HUES48 (cell line): ENCODE measurements at regions not wholly inside any gene's neighbourhood (a gene's known extent, or its start where the extent isn't known, plus 50 kb on each side); places are given as distances from the start of the nearest gene placed in this dataset.

Experiments used
- H3K27ac ChIP-seq: one replicate; pipeline ENCODE4 v1.7.0; 2013; ENCODE audit warnings: low read depth, low read length, inconsistent platforms
- H3K27me3 ChIP-seq: 2 replicates; pipeline ENCODE4 v1.6.1; 2013; ENCODE audit warnings: mild to moderate bottlenecking, low read length; ENCODE audit not compliant: control insufficient read depth, insufficient read depth
- H3K36me3 ChIP-seq: 2 replicates; pipeline ENCODE4 v1.6.1; 2013; ENCODE audit warnings: low read length; ENCODE audit not compliant: control insufficient read depth, insufficient read depth
- H3K4me1 ChIP-seq: 2 replicates; pipeline ENCODE4 v1.6.1; 2013; ENCODE audit warnings: mild to moderate bottlenecking, low read length; ENCODE audit not compliant: control insufficient read depth, insufficient read depth
- H3K4me3 ChIP-seq: 2 replicates; pipeline ENCODE4 v1.5.1; 2013; ENCODE audit warnings: mild to moderate bottlenecking, low read depth, low read length
- H3K9ac ChIP-seq: 2 replicates; pipeline ENCODE4 v1.6.1; 2013; ENCODE audit warnings: mild to moderate bottlenecking, low read depth, low read length, moderate library complexity
- H3K9me3 ChIP-seq: 2 replicates; pipeline ENCODE4 v1.6.1; 2013; ENCODE audit warnings: low read length; ENCODE audit not compliant: control insufficient read depth, insufficient read depth

DNA sequence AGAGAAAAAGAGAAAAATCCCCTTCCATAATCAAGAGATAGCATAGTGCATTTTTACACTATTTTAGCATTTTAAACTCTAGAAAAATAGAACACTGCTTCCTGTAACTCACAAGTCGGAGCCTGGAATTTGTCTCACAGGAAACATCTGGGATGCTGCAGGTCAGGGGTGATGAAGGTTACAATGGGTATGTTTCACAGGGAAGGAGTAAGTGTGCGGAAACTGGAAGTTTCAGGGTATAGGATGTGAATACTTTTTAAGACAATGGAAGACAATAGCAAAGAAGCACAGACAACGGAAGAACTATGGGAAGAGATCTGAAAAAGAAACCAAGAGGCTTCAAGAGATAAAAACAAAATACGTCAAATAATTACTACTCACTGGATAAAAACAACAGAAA is 361.0 kb upstream of the MARCKS start:
- Histone ChIP-seq H3K9me3 (no peaks in the 10 kb centered on the region), H3K27ac (no peak overlapping the region), H3K27me3 (no peaks in the 10 kb centered on the region), H3K9ac (no peak overlapping the region), H3K36me3 (no peaks in the 10 kb centered on the region), H3K4me3 (no peak overlapping the region), H3K4me1 (no peaks in the 10 kb centered on the region)

DNA sequence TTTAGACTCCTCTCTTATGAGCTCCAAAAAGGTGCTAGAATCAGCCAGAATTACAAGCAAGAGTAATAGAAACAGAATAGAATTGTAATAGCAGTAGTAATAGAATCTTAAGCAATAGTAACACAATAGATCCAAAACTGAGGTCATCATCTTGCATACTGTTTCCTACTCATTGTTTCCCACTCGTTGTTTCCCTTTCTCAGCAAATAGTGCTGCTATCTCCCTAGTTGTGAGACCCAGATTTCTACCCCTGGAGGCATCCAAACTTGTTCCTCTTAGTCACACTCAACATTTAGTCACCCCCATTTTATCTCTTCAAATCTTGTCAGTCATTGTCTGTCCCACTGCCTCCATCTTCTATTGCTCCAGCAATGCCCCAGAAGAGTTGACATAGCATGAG is 356.9 kb upstream of the MARCKS start:
- Histone ChIP-seq H3K4me3 (no peak overlapping the region), H3K9me3 (no peaks in the 10 kb centered on the region), H3K27ac (no peak overlapping the region), H3K4me1 (no peaks in the 10 kb centered on the region), H3K9ac (no peak overlapping the region), H3K27me3 (no peaks in the 10 kb centered on the region), H3K36me3 (no peaks in the 10 kb centered on the region)

DNA sequence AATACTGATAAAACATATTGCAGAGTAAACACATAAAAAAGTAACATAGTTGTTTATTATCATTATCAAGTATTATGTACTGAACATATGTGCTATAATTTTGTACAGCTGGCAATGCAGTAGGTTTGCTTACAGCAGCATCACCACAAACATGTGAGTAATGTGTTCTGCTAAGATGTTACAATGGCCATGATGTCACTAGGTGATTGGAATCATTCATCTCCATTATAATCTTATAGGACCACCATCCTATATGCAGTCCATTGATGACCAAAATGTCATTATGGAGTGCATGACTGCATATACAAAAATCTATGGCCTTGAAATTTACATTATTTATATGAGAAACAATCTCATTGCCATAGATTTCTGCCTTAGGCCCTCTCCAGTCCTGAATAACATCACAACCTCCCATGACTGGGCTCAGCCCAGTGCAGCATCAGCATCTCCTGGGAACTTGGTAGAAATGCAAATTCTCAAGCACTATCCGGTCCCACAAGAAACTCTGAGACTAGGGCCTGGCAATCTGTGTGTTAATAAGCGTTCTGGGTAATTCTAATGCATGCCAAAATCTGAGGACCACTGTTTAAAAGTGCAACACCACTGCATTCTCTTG is 352.0 kb upstream of the MARCKS start:
- H3K9me3 ChIP-seq: no peaks in the 10 kb centered on the region
- no peaks in the 10 kb centered on the region for H3K4me1 ChIP-seq
- no peaks in the 10 kb centered on the region for H3K36me3 ChIP-seq
- H3K27me3 ChIP-seq: no peaks in the 10 kb centered on the region
- no peak overlapping the region for H3K27ac ChIP-seq
- H3K4me3 ChIP-seq: no peak overlapping the region
- no peak overlapping the region for H3K9ac ChIP-seq

DNA sequence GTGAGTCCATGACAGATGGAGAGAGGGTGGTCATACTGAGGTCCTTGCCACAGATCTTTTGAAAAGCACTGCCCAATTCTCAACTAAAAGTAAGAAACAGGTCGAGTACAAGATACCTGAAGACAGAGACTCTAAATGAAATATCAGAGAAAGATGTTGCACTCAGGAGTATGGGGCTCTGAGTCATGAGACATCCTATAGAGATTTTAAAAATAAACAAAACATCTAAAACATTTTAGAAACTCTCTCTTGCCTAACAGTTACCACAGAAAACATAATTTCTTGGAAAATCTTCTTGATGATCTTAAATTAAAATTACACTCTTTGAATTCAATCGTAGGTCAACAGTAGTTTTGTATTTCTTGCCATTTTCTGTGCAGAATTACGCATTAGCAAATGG is 348.9 kb upstream of the MARCKS start:
- H3K9me3 ChIP-seq: no peaks in the 10 kb centered on the region
- no peaks in the 10 kb centered on the region for H3K27me3 ChIP-seq
- no peak overlapping the region for H3K27ac ChIP-seq
- no peak overlapping the region for H3K9ac ChIP-seq
- H3K4me3 ChIP-seq: no peak overlapping the region
- H3K4me1 ChIP-seq: no peaks in the 10 kb centered on the region
- H3K36me3 ChIP-seq: no peaks in the 10 kb centered on the region

DNA sequence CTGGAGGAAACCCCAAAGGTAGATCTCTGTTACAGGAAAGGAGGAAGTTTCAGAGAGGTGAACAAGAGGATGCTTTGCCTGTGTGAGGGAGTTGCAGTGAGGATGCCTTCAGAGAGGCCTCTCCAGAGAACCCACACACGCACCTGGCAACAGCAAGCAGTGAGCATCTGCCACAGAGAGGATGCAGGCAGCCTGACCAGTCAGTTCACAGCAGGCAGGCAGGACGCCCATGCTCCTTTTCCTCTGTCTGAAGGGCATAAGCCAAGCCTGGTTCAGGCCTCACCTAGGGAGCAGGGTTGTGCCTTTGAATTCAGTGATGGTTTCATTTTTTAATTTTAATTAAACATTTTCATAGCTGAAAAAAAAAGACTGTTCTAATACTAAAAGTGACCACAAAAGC is 346.0 kb upstream of the MARCKS start:
- no peaks in the 10 kb centered on the region for H3K9me3 ChIP-seq
- no peaks in the 10 kb centered on the region for H3K27me3 ChIP-seq
- H3K4me1 ChIP-seq: no peaks in the 10 kb centered on the region
- H3K4me3 ChIP-seq: no peak overlapping the region
- H3K27ac ChIP-seq: no peak overlapping the region
- no peak overlapping the region for H3K9ac ChIP-seq
- H3K36me3 ChIP-seq: no peaks in the 10 kb centered on the region

DNA sequence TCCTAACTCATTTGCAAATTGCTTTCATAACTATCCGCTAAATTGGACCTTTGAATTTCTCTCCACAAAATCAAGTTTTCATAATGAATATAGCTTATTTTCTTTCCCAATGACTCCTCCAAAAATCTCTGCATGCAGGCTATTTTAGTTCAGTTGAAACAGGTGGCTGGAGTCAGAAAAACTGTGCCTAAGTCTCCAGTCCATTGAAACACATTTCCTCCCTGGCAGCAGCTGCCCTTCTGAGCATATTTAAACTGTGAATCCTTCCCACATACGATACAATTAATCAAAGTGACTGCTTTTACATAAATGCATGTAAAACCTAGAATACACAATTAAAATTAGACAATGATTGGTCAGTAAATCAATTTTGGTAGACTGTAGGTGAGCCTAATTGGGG is 344.6 kb upstream of the MARCKS start:
- no peak overlapping the region for H3K27ac ChIP-seq
- no peak overlapping the region for H3K9ac ChIP-seq
- no peaks in the 10 kb centered on the region for H3K4me1 ChIP-seq
- H3K9me3 ChIP-seq: no peaks in the 10 kb centered on the region
- no peaks in the 10 kb centered on the region for H3K36me3 ChIP-seq
- H3K4me3 ChIP-seq: no peak overlapping the region
- H3K27me3 ChIP-seq: no peaks in the 10 kb centered on the region

DNA sequence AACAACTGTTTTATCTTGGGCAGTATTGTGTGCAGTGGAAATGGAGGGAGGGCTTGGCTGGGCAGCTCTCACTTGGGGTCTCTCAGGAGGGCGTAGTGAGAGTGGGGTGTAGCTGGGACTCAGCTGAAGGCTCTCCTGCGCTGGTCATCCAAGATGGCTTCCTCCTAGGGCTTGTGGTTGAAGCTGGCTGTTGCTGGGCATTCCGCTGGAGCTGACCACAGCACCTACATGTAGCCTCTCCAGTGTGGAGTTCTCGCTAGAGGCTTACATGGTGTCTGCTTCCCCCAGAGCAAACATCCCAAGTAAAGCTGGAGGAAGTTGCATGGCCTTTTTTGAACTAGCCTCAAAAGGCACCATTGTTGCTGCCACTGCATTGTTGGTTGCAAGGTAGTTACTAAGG is 344.1 kb upstream of the MARCKS start:
- Histone ChIP-seq H3K27ac (no peak overlapping the region), H3K4me1 (no peaks in the 10 kb centered on the region), H3K36me3 (no peaks in the 10 kb centered on the region), H3K27me3 (no peaks in the 10 kb centered on the region), H3K9me3 (no peaks in the 10 kb centered on the region), H3K9ac (no peak overlapping the region), H3K4me3 (no peak overlapping the region)

DNA sequence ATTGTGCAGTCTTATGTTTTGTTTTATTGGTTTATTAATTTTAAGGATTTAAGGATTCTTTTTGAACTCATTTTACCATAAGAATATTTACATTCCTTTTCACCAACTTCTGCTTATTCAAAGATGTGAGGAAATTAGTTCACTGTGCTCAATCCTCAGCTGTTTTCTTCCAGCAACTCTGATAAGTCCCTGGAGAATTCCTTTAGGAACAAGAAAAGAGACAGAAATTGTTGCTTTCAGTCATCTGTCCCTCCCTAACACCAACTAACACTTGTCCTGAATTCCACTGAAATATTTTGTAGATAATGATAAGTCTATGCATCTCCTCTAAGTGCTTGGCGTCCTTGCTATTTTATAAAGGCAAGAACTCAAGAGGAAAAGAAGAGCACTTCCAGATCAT is 334.8 kb upstream of the MARCKS start:
- no peaks in the 10 kb centered on the region for H3K9me3 ChIP-seq
- no peaks in the 10 kb centered on the region for H3K27me3 ChIP-seq
- H3K9ac ChIP-seq: no peak overlapping the region
- H3K27ac ChIP-seq: no peak overlapping the region
- no peaks in the 10 kb centered on the region for H3K36me3 ChIP-seq
- H3K4me1 ChIP-seq: no peaks in the 10 kb centered on the region
- no peak overlapping the region for H3K4me3 ChIP-seq

DNA sequence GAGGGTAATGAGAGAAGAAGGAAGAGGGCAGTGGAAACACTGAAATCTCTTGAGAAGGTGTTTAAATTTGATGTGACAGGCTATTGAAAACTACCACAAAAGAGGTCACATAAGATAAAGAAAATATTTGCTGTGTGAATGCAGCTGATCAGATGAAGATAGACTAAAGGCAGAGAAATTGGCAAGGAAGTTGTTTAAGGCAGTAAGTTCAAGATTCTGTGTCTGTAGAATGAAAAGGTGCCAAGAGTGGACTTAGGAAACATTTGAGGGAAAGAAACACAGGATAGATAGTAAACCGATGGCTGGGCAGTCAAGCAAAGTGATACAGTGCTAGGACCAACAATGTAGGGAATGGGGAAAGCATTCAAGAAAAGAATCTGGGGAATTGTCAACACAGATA is 332.3 kb upstream of the MARCKS start:
- Histone ChIP-seq H3K36me3 (no peaks in the 10 kb centered on the region), H3K9ac (no peak overlapping the region), H3K4me1 (no peaks in the 10 kb centered on the region), H3K9me3 (no peaks in the 10 kb centered on the region), H3K4me3 (no peak overlapping the region), H3K27me3 (no peaks in the 10 kb centered on the region), H3K27ac (no peak overlapping the region)

DNA sequence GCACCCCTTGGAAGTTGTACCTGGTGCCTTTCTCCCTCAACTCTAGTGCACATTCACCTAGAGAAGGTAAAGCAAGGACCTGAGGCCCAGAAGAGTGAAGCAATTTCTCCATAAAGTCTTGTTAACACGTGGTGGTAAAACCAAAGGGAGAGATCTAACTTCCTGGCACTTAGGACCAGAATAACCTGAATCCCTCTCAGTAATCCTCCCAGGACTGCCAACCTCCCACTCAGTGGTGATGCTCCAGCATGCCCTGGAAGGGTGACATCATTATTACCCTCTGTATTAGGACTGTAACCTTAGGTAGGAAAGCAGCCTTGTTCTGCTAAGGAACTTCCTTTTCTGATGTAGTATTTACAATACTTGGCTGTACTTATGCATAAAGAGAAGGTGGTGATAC is 330.6 kb upstream of the MARCKS start:
- no peaks in the 10 kb centered on the region for H3K9me3 ChIP-seq
- H3K27ac ChIP-seq: no peak overlapping the region
- H3K4me3 ChIP-seq: no peak overlapping the region
- no peaks in the 10 kb centered on the region for H3K4me1 ChIP-seq
- H3K27me3 ChIP-seq: no peaks in the 10 kb centered on the region
- no peak overlapping the region for H3K9ac ChIP-seq
- H3K36me3 ChIP-seq: no peaks in the 10 kb centered on the region

DNA sequence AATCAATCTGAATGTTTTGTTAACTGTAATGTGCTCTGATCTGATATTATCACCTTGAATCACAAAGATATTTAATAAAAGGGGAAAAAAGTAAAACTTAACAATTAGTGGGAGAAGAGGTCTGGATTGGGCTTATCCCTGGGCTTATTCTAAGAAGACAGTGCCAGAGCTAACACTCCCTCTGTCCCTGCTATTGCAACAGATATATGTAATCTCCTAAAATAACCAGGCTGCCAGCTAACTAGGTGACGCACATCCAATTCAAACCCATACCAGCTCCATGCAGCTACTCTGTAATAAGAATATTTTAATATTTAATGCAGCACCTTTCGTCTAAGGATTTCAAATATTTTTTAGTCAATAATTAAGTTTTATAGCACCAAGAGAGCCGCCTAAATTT is 330.1 kb upstream of the MARCKS start:
- H3K36me3 ChIP-seq: no peaks in the 10 kb centered on the region
- H3K9me3 ChIP-seq: no peaks in the 10 kb centered on the region
- no peak overlapping the region for H3K27ac ChIP-seq
- no peaks in the 10 kb centered on the region for H3K27me3 ChIP-seq
- H3K9ac ChIP-seq: no peak overlapping the region
- no peak overlapping the region for H3K4me3 ChIP-seq
- no peaks in the 10 kb centered on the region for H3K4me1 ChIP-seq

DNA sequence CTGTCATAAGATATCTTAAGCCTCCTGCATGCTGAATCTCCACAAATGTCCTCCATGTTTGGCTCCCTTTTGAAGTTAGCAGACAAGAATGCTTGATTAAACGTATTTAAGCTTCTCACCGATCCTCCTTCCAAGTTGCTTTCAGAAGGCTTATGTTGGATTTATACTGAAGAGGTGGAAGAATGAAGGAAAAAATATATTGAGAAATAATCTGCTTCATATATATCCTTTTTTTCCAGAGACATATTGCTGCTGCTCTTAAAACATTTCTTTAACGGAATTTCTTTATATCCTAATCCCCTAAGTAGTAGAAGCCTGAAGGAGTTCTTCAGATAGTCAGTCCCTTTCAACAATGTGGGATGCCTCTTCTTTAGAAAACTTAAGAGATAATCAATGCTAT is 329.0 kb upstream of the MARCKS start:
- no peaks in the 10 kb centered on the region for H3K9me3 ChIP-seq
- H3K27me3 ChIP-seq: no peaks in the 10 kb centered on the region
- no peak overlapping the region for H3K9ac ChIP-seq

More for the DNA sequence above, 329.0 kb upstream of the MARCKS start:
- H3K36me3 ChIP-seq: no peaks in the 10 kb centered on the region
- H3K4me1 ChIP-seq: no peaks in the 10 kb centered on the region
- H3K4me3 ChIP-seq: no peak overlapping the region
- H3K27ac ChIP-seq: no peak overlapping the region
